ENCODE measurements at regions not wholly inside any gene's neighbourhood (a gene's known extent, or its start where the extent isn't known, plus 50 kb on each side); places are given as distances from the start of the nearest gene placed in this dataset.

GRCh38 chr3:168417016-168417415 is 321.3 kb upstream of the GOLIM4 start:
- Histone ChIP-seq H3K36me3 (replicated peaks; ENCODE audit: control insufficient read depth, insufficient read depth, low read length) (no peaks in the 10 kb centered on the region), H3K4me3 (ENCODE audit: insufficient read depth, low read depth, low read length) (no peak overlapping the region), H3K27me3 (ENCODE audit: control insufficient read depth, insufficient read depth, low read length) (no peaks in the 10 kb centered on the region)
- no peak for DNase-seq

- Histone ChIP-seq H3K36me3 (replicated peaks; ENCODE audit: control insufficient read depth, insufficient read depth, low read length) (no peaks in the 10 kb centered on the region), H3K4me3 (ENCODE audit: insufficient read depth, low read depth, low read length) (no peak overlapping the region), H3K27me3 (ENCODE audit: control insufficient read depth, insufficient read depth, low read length) (no peaks in the 10 kb centered on the region)
- DNase-seq = no peak
These were observed 320.7 kb upstream of the GOLIM4 start for GRCh38 chr3:168416446-168416845.

- no peaks in the 10 kb centered on the region for H3K36me3 ChIP-seq (replicated peaks; ENCODE audit: control insufficient read depth, insufficient read depth, low read length)
These were observed 318.4 kb upstream of the GOLIM4 start for GRCh38 chr3:168414149-168414548.

GRCh38 chr3:168407381-168407780 is 311.7 kb upstream of the GOLIM4 start:
- no peaks in the 10 kb centered on the region for H3K27me3 ChIP-seq (ENCODE audit: control insufficient read depth, insufficient read depth, low read length)
- DNase-seq = no peak
- H3K36me3 ChIP-seq (replicated peaks; ENCODE audit: control insufficient read depth, insufficient read depth, low read length) = no peaks in the 10 kb centered on the region
- H3K4me3 ChIP-seq (ENCODE audit: insufficient read depth, low read depth, low read length) = no peak overlapping the region

More at GRCh38 chr3:168414149-168414548, 318.4 kb upstream of the GOLIM4 start:
- H3K4me3 ChIP-seq (ENCODE audit: insufficient read depth, low read depth, low read length) = no peak overlapping the region
- no peaks in the 10 kb centered on the region for H3K27me3 ChIP-seq (ENCODE audit: control insufficient read depth, insufficient read depth, low read length)
- no peak for DNase-seq

GRCh38 chr3:168405288-168405687 is 309.6 kb upstream of the GOLIM4 start:
- no peak for DNase-seq
- Histone ChIP-seq H3K36me3 (replicated peaks; ENCODE audit: control insufficient read depth, insufficient read depth, low read length) (no peaks in the 10 kb centered on the region), H3K4me3 (ENCODE audit: insufficient read depth, low read depth, low read length) (no peak overlapping the region), H3K27me3 (ENCODE audit: control insufficient read depth, insufficient read depth, low read length) (no peaks in the 10 kb centered on the region)

- no peak for DNase-seq
- no peaks in the 10 kb centered on the region for H3K27me3 ChIP-seq (ENCODE audit: control insufficient read depth, insufficient read depth, low read length)
These were observed 302.8 kb upstream of the GOLIM4 start for GRCh38 chr3:168398371-168399025.

GRCh38 chr3:168396861-168397260 is 301.1 kb upstream of the GOLIM4 start:
- no peak overlapping the region for H3K4me3 ChIP-seq (ENCODE audit: insufficient read depth, low read depth, low read length)
- H3K27me3 ChIP-seq (ENCODE audit: control insufficient read depth, insufficient read depth, low read length) = no peaks in the 10 kb centered on the region
- no peak for DNase-seq
- no peaks in the 10 kb centered on the region for H3K36me3 ChIP-seq (replicated peaks; ENCODE audit: control insufficient read depth, insufficient read depth, low read length)

More at GRCh38 chr3:168398371-168399025, 302.8 kb upstream of the GOLIM4 start:
- H3K36me3 ChIP-seq (replicated peaks; ENCODE audit: control insufficient read depth, insufficient read depth, low read length) = no peaks in the 10 kb centered on the region
- no peak overlapping the region for H3K4me3 ChIP-seq (ENCODE audit: insufficient read depth, low read depth, low read length)

- DNase-seq = no peak
- no peaks in the 10 kb centered on the region for H3K27me3 ChIP-seq (ENCODE audit: control insufficient read depth, insufficient read depth, low read length)
- no peak overlapping the region for H3K4me3 ChIP-seq (ENCODE audit: insufficient read depth, low read depth, low read length)
- no peaks in the 10 kb centered on the region for H3K36me3 ChIP-seq (replicated peaks; ENCODE audit: control insufficient read depth, insufficient read depth, low read length)
These were observed 299.8 kb upstream of the GOLIM4 start for GRCh38 chr3:168395551-168395950.

GRCh38 chr3:168394439-168394838 is 298.7 kb upstream of the GOLIM4 start:
- DNase-seq = no peak
- Histone ChIP-seq H3K36me3 (replicated peaks; ENCODE audit: control insufficient read depth, insufficient read depth, low read length) (no peaks in the 10 kb centered on the region), H3K27me3 (ENCODE audit: control insufficient read depth, insufficient read depth, low read length) (no peaks in the 10 kb centered on the region), H3K4me3 (ENCODE audit: insufficient read depth, low read depth, low read length) (no peak overlapping the region)

GRCh38 chr3:168386301-168386700 is 290.6 kb upstream of the GOLIM4 start:
- Histone ChIP-seq H3K36me3 (replicated peaks; ENCODE audit: control insufficient read depth, insufficient read depth, low read length) (no peaks in the 10 kb centered on the region), H3K4me3 (ENCODE audit: insufficient read depth, low read depth, low read length) (no peak overlapping the region), H3K27me3 (ENCODE audit: control insufficient read depth, insufficient read depth, low read length) (no peaks in the 10 kb centered on the region)
- no peak for DNase-seq

GRCh38 chr3:168384990-168385389 is 289.3 kb upstream of the GOLIM4 start:
- Histone ChIP-seq H3K4me3 (ENCODE audit: insufficient read depth, low read depth, low read length) (no peak overlapping the region), H3K27me3 (ENCODE audit: control insufficient read depth, insufficient read depth, low read length) (no peaks in the 10 kb centered on the region), H3K36me3 (replicated peaks; ENCODE audit: control insufficient read depth, insufficient read depth, low read length) (no peaks in the 10 kb centered on the region)
- no peak for DNase-seq

- DNase-seq = no peak
- Histone ChIP-seq H3K36me3 (replicated peaks; ENCODE audit: control insufficient read depth, insufficient read depth, low read length) (no peaks in the 10 kb centered on the region), H3K27me3 (ENCODE audit: control insufficient read depth, insufficient read depth, low read length) (no peaks in the 10 kb centered on the region), H3K4me3 (ENCODE audit: insufficient read depth, low read depth, low read length) (no peak overlapping the region)
These were observed 287.8 kb upstream of the GOLIM4 start for GRCh38 chr3:168383573-168383972.

GRCh38 chr3:168371846-168372245 is 276.1 kb upstream of the GOLIM4 start:
- Histone ChIP-seq H3K4me3 (ENCODE audit: insufficient read depth, low read depth, low read length) (no peak overlapping the region), H3K36me3 (replicated peaks; ENCODE audit: control insufficient read depth, insufficient read depth, low read length) (no peaks in the 10 kb centered on the region), H3K27me3 (ENCODE audit: control insufficient read depth, insufficient read depth, low read length) (no peaks in the 10 kb centered on the region)
- DNase-seq = no peak

- Histone ChIP-seq H3K36me3 (replicated peaks; ENCODE audit: control insufficient read depth, insufficient read depth, low read length) (no peaks in the 10 kb centered on the region), H3K27me3 (ENCODE audit: control insufficient read depth, insufficient read depth, low read length) (no peaks in the 10 kb centered on the region), H3K4me3 (ENCODE audit: insufficient read depth, low read depth, low read length) (no peak overlapping the region)
- no peak for DNase-seq
These were observed 269.2 kb upstream of the GOLIM4 start for GRCh38 chr3:168364967-168365366.

- Histone ChIP-seq H3K27me3 (ENCODE audit: control insufficient read depth, insufficient read depth, low read length) (no peaks in the 10 kb centered on the region), H3K4me3 (ENCODE audit: insufficient read depth, low read depth, low read length) (no peak overlapping the region), H3K36me3 (replicated peaks; ENCODE audit: control insufficient read depth, insufficient read depth, low read length) (no peaks in the 10 kb centered on the region)
- DNase-seq = no peak
These were observed 267.0 kb upstream of the GOLIM4 start for GRCh38 chr3:168362661-168363247.
